ENCODE measurements at regions not wholly inside any gene's neighbourhood (a gene's known extent, or its start where the extent isn't known, plus 50 kb on each side); places are given as distances from the start of the nearest gene placed in this dataset.

GRCh38 chr13:107170270-107170931 lies 602.5 kb upstream of the ARGLU1 start:
- H3K4me1 ChIP-seq (ENCODE audit: control insufficient read depth in 1 of 2, insufficient read depth in 2 of 2, low read length in 2 of 2): no peaks in the 10 kb centered on the region
- no peaks in the 10 kb centered on the region for H3K9me3 ChIP-seq (ENCODE audit: control insufficient read depth in 1 of 2, low read length in 2 of 2)
- no peak overlapping the region for H3K27ac ChIP-seq (ENCODE audit: low read length)
- H3K4me3 ChIP-seq (ENCODE audit: low read depth in 1 of 2, low read length in 2 of 2): no peak overlapping the region
- no peaks in the 10 kb centered on the region for H3K27me3 ChIP-seq (ENCODE audit: low read depth, low read length)
- H3K36me3 ChIP-seq (ENCODE audit: control insufficient read depth in 1 of 2, insufficient read depth in 2 of 2, low read length in 2 of 2): no peaks in the 10 kb centered on the region

GRCh38 chr13:107157271-107157670 lies 589.3 kb upstream of the ARGLU1 start:
- Histone ChIP-seq H3K9me3 (ENCODE audit: control insufficient read depth in 1 of 2, low read length in 2 of 2) (no peaks in the 10 kb centered on the region), H3K4me3 (ENCODE audit: low read depth in 1 of 2, low read length in 2 of 2) (no peak overlapping the region), H3K27ac (ENCODE audit: low read length) (no peak overlapping the region), H3K36me3 (ENCODE audit: control insufficient read depth in 1 of 2, insufficient read depth in 2 of 2, low read length in 2 of 2) (no peaks in the 10 kb centered on the region), H3K4me1 (ENCODE audit: control insufficient read depth in 1 of 2, insufficient read depth in 2 of 2, low read length in 2 of 2) (no peaks in the 10 kb centered on the region), H3K27me3 (ENCODE audit: low read depth, low read length) (no peaks in the 10 kb centered on the region)

- H3K36me3 ChIP-seq (ENCODE audit: control insufficient read depth in 1 of 2, insufficient read depth in 2 of 2, low read length in 2 of 2): no peaks in the 10 kb centered on the region
- no peak overlapping the region for H3K27ac ChIP-seq (ENCODE audit: low read length)
- H3K9me3 ChIP-seq (ENCODE audit: control insufficient read depth in 1 of 2, low read length in 2 of 2): no peaks in the 10 kb centered on the region
- no peaks in the 10 kb centered on the region for H3K27me3 ChIP-seq (ENCODE audit: low read depth, low read length)
- no peak overlapping the region for H3K4me3 ChIP-seq (ENCODE audit: low read depth in 1 of 2, low read length in 2 of 2)
- H3K4me1 ChIP-seq (ENCODE audit: control insufficient read depth in 1 of 2, insufficient read depth in 2 of 2, low read length in 2 of 2): no peaks in the 10 kb centered on the region
These were observed 576.5 kb upstream of the ARGLU1 start for GRCh38 chr13:107144432-107144831.

GRCh38 chr13:107141767-107142166 lies 573.8 kb upstream of the ARGLU1 start:
- no peaks in the 10 kb centered on the region for H3K27me3 ChIP-seq (ENCODE audit: low read depth, low read length)
- H3K27ac ChIP-seq (ENCODE audit: low read length): no peak overlapping the region

GRCh38 chr13:107139006-107139405 lies 571.1 kb upstream of the ARGLU1 start:
- no peaks in the 10 kb centered on the region for H3K9me3 ChIP-seq (ENCODE audit: control insufficient read depth in 1 of 2, low read length in 2 of 2)
- no peak overlapping the region for H3K27ac ChIP-seq (ENCODE audit: low read length)
- H3K27me3 ChIP-seq (ENCODE audit: low read depth, low read length): no peaks in the 10 kb centered on the region
- H3K4me1 ChIP-seq (ENCODE audit: control insufficient read depth in 1 of 2, insufficient read depth in 2 of 2, low read length in 2 of 2): no peaks in the 10 kb centered on the region
- H3K36me3 ChIP-seq (ENCODE audit: control insufficient read depth in 1 of 2, insufficient read depth in 2 of 2, low read length in 2 of 2): no peaks in the 10 kb centered on the region
- H3K4me3 ChIP-seq (ENCODE audit: low read depth in 1 of 2, low read length in 2 of 2): no peak overlapping the region

More at GRCh38 chr13:107141767-107142166, 573.8 kb upstream of the ARGLU1 start:
- Histone ChIP-seq H3K4me3 (ENCODE audit: low read depth in 1 of 2, low read length in 2 of 2) (no peak overlapping the region), H3K36me3 (ENCODE audit: control insufficient read depth in 1 of 2, insufficient read depth in 2 of 2, low read length in 2 of 2) (no peaks in the 10 kb centered on the region), H3K4me1 (ENCODE audit: control insufficient read depth in 1 of 2, insufficient read depth in 2 of 2, low read length in 2 of 2) (no peaks in the 10 kb centered on the region), H3K9me3 (ENCODE audit: control insufficient read depth in 1 of 2, low read length in 2 of 2) (no peaks in the 10 kb centered on the region)

- H3K27ac ChIP-seq (ENCODE audit: low read length): no peak overlapping the region
- no peak overlapping the region for H3K4me3 ChIP-seq (ENCODE audit: low read depth in 1 of 2, low read length in 2 of 2)
- H3K4me1 ChIP-seq (ENCODE audit: control insufficient read depth in 1 of 2, insufficient read depth in 2 of 2, low read length in 2 of 2): no peaks in the 10 kb centered on the region
- H3K9me3 ChIP-seq (ENCODE audit: control insufficient read depth in 1 of 2, low read length in 2 of 2): no peaks in the 10 kb centered on the region
- no peaks in the 10 kb centered on the region for H3K36me3 ChIP-seq (ENCODE audit: control insufficient read depth in 1 of 2, insufficient read depth in 2 of 2, low read length in 2 of 2)
- no peaks in the 10 kb centered on the region for H3K27me3 ChIP-seq (ENCODE audit: low read depth, low read length)
These were observed 570.5 kb upstream of the ARGLU1 start for GRCh38 chr13:107138486-107138885.

- H3K9me3 ChIP-seq (ENCODE audit: control insufficient read depth in 1 of 2, low read length in 2 of 2): no peaks in the 10 kb centered on the region
- H3K27ac ChIP-seq (ENCODE audit: low read length): no peak overlapping the region
- H3K4me1 ChIP-seq (ENCODE audit: control insufficient read depth in 1 of 2, insufficient read depth in 2 of 2, low read length in 2 of 2): no peaks in the 10 kb centered on the region
- no peaks in the 10 kb centered on the region for H3K36me3 ChIP-seq (ENCODE audit: control insufficient read depth in 1 of 2, insufficient read depth in 2 of 2, low read length in 2 of 2)
- H3K4me3 ChIP-seq (ENCODE audit: low read depth in 1 of 2, low read length in 2 of 2): no peak overlapping the region
- no peaks in the 10 kb centered on the region for H3K27me3 ChIP-seq (ENCODE audit: low read depth, low read length)
These were observed 566.0 kb upstream of the ARGLU1 start for GRCh38 chr13:107133950-107134349.

GRCh38 chr13:107130566-107130965 lies 562.6 kb upstream of the ARGLU1 start:
- Histone ChIP-seq H3K4me1 (ENCODE audit: control insufficient read depth in 1 of 2, insufficient read depth in 2 of 2, low read length in 2 of 2) (no peaks in the 10 kb centered on the region), H3K4me3 (ENCODE audit: low read depth in 1 of 2, low read length in 2 of 2) (no peak overlapping the region), H3K27ac (ENCODE audit: low read length) (no peak overlapping the region), H3K36me3 (ENCODE audit: control insufficient read depth in 1 of 2, insufficient read depth in 2 of 2, low read length in 2 of 2) (no peaks in the 10 kb centered on the region), H3K9me3 (ENCODE audit: control insufficient read depth in 1 of 2, low read length in 2 of 2) (no peaks in the 10 kb centered on the region), H3K27me3 (ENCODE audit: low read depth, low read length) (no peaks in the 10 kb centered on the region)

GRCh38 chr13:107124730-107125129 lies 556.8 kb upstream of the ARGLU1 start:
- H3K4me1 ChIP-seq (ENCODE audit: control insufficient read depth in 1 of 2, insufficient read depth in 2 of 2, low read length in 2 of 2): no peaks in the 10 kb centered on the region
- H3K27me3 ChIP-seq (ENCODE audit: low read depth, low read length): no peaks in the 10 kb centered on the region
- no peaks in the 10 kb centered on the region for H3K9me3 ChIP-seq (ENCODE audit: control insufficient read depth in 1 of 2, low read length in 2 of 2)
- H3K4me3 ChIP-seq (ENCODE audit: low read depth in 1 of 2, low read length in 2 of 2): no peak overlapping the region
- H3K36me3 ChIP-seq (ENCODE audit: control insufficient read depth in 1 of 2, insufficient read depth in 2 of 2, low read length in 2 of 2): no peaks in the 10 kb centered on the region
- no peak overlapping the region for H3K27ac ChIP-seq (ENCODE audit: low read length)

- Histone ChIP-seq H3K27ac (ENCODE audit: low read length) (no peak overlapping the region), H3K27me3 (ENCODE audit: low read depth, low read length) (no peaks in the 10 kb centered on the region), H3K4me3 (ENCODE audit: low read depth in 1 of 2, low read length in 2 of 2) (no peak overlapping the region)
These were observed 556.3 kb upstream of the ARGLU1 start for GRCh38 chr13:107124129-107124718.

GRCh38 chr13:107121793-107122192 lies 553.9 kb upstream of the ARGLU1 start:
- H3K27me3 ChIP-seq (ENCODE audit: low read depth, low read length): no peaks in the 10 kb centered on the region
- H3K36me3 ChIP-seq (ENCODE audit: control insufficient read depth in 1 of 2, insufficient read depth in 2 of 2, low read length in 2 of 2): no peaks in the 10 kb centered on the region
- no peaks in the 10 kb centered on the region for H3K9me3 ChIP-seq (ENCODE audit: control insufficient read depth in 1 of 2, low read length in 2 of 2)
- no peak overlapping the region for H3K27ac ChIP-seq (ENCODE audit: low read length)
- no peaks in the 10 kb centered on the region for H3K4me1 ChIP-seq (ENCODE audit: control insufficient read depth in 1 of 2, insufficient read depth in 2 of 2, low read length in 2 of 2)
- H3K4me3 ChIP-seq (ENCODE audit: low read depth in 1 of 2, low read length in 2 of 2): no peak overlapping the region

More at GRCh38 chr13:107124129-107124718, 556.3 kb upstream of the ARGLU1 start:
- Histone ChIP-seq H3K9me3 (ENCODE audit: control insufficient read depth in 1 of 2, low read length in 2 of 2) (no peaks in the 10 kb centered on the region), H3K36me3 (ENCODE audit: control insufficient read depth in 1 of 2, insufficient read depth in 2 of 2, low read length in 2 of 2) (no peaks in the 10 kb centered on the region), H3K4me1 (ENCODE audit: control insufficient read depth in 1 of 2, insufficient read depth in 2 of 2, low read length in 2 of 2) (no peaks in the 10 kb centered on the region)
